ENCODE measurements at regions not wholly inside any gene's neighbourhood (a gene's known extent, or its start where the extent isn't known, plus 50 kb on each side); places are given as distances from the start of the nearest gene placed in this dataset.

DNA sequence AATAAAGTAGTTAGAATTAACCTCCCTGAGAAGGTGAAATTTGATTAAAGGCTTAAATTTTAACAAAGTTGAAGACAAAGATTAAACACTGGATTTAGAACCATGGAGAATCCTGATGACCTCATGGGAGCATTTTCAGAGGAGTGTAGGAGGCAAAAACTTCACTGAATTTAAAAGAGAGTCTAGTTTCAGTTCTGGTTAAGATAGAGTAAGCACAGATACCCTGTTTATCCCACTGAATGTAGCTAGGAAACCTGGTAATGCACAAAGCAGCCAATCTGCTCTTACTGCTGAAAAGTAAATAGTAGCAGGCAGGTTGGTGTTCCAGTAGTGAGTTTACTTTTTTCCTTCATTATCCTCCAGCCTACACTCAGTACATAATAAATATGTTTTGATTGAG lies 654.9 kb upstream of the SYT4 start:
- ATAC-seq (ENCODE audit: insufficient read depth, low FRiP score) (no peak), DNase-seq (peak in 2 of 3 donors; percentile 22 to 29)
- Histone ChIP-seq H3K4me1 (ENCODE audit: control insufficient read depth in 5 of 5, insufficient read depth in 5 of 5, low read length in 5 of 5) (peaks cover 0 to 33% (median 8%) of the 10 kb centered on the region in 5 donors), H3K36me3 (ENCODE audit: control insufficient read depth in 4 of 4, insufficient read depth in 4 of 4, low read length in 4 of 4) (no peaks in the 10 kb centered on the region), H3K9ac (ENCODE audit: insufficient read depth in 1 of 2, low read length in 2 of 2) (no peak overlapping the region), H3K27me3 (ENCODE audit: control insufficient read depth in 3 of 3, insufficient read depth in 3 of 3, low read length in 2 of 3) (no peaks in the 10 kb centered on the region), H3K4me3 (no peak overlapping the region), H3K27ac (ENCODE audit: low read depth in 1 of 2, low read length in 1 of 2) (peak overlapping the region in 1 of 2 donors; percentile 16), H3K9me3 (ENCODE audit: control insufficient read depth in 4 of 4, insufficient read depth in 3 of 4, low read length in 3 of 4) (no peaks in the 10 kb centered on the region)
- TF ChIP-seq, protein P1, sequence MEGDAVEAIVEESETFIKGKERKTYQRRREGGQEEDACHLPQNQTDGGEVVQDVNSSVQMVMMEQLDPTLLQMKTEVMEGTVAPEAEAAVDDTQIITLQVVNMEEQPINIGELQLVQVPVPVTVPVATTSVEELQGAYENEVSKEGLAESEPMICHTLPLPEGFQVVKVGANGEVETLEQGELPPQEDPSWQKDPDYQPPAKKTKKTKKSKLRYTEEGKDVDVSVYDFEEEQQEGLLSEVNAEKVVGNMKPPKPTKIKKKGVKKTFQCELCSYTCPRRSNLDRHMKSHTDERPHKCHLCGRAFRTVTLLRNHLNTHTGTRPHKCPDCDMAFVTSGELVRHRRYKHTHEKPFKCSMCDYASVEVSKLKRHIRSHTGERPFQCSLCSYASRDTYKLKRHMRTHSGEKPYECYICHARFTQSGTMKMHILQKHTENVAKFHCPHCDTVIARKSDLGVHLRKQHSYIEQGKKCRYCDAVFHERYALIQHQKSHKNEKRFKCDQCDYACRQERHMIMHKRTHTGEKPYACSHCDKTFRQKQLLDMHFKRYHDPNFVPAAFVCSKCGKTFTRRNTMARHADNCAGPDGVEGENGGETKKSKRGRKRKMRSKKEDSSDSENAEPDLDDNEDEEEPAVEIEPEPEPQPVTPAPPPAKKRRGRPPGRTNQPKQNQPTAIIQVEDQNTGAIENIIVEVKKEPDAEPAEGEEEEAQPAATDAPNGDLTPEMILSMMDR (IDR thresholded peaks at IDR 0.05; ENCODE audit: control extremely low read depth, extremely low read depth): no peak

DNA sequence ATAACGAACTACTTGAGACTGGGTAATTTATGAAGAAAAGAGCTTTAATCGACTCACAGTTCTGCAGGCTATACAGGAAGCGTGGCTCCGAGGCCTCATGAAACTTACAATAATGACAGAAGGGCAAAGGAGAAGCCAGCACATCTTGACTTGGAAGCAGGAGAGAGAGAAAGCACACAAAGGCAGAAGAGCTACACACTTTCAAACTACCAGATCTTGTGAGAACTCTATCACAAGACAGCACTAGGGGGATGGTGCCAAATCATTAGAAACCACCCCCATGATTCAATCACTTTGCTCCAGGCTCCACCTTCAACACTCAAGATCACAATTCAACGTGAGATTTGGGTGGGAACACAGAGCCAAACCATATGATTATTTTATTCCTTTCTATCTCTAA lies 655.9 kb upstream of the SYT4 start:
- Histone ChIP-seq H3K9me3 (ENCODE audit: control insufficient read depth in 4 of 4, insufficient read depth in 3 of 4, low read length in 3 of 4) (no peaks in the 10 kb centered on the region), H3K9ac (ENCODE audit: insufficient read depth in 1 of 2, low read length in 2 of 2) (no peak overlapping the region), H3K27me3 (ENCODE audit: control insufficient read depth in 3 of 3, insufficient read depth in 3 of 3, low read length in 2 of 3) (no peaks in the 10 kb centered on the region), H3K36me3 (ENCODE audit: control insufficient read depth in 4 of 4, insufficient read depth in 4 of 4, low read length in 4 of 4) (no peaks in the 10 kb centered on the region), H3K27ac (ENCODE audit: low read depth in 1 of 2, low read length in 1 of 2) (no peak overlapping the region), H3K4me3 (no peak overlapping the region), H3K4me1 (ENCODE audit: control insufficient read depth in 5 of 5, insufficient read depth in 5 of 5, low read length in 5 of 5) (peaks cover 0 to 33% (median 8%) of the 10 kb centered on the region in 5 donors)
- TF ChIP-seq, protein P1 (IDR thresholded peaks at IDR 0.05; ENCODE audit: control extremely low read depth, extremely low read depth): no peak
- DNase-seq: no peak
- WGBS, 2 donors: 80 to 90% methylated on average over 5 of the region's 5 CpGs
- no peak for ATAC-seq (ENCODE audit: insufficient read depth, low FRiP score)

DNA sequence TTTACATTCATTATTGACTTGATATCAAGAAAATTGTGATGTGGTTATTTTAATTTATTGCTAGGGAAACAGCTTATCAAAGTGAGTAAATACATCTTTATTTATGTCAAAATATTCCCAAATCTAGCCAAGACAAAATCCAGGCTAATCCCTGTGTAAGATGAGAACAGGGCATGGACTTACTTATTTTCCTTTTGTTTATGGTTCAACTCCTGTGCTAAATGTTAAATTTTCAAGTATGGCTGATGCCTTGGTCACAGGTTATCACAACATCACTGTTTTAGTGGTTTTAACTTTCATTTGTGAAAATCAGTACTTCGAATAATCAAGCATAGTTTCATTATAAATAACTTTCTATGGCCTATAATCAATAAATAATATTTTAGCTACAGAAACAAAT lies 657.0 kb upstream of the SYT4 start:
- ATAC-seq (ENCODE audit: insufficient read depth, low FRiP score) (no peak), DNase-seq (peak in 1 of 3 donors; percentile 58)
- WGBS, 2 donors: 70 to 83% methylated on average over 1 of the region's 1 CpG
- no peaks in the 10 kb centered on the region for H3K36me3 ChIP-seq (ENCODE audit: control insufficient read depth in 4 of 4, insufficient read depth in 4 of 4, low read length in 4 of 4)
- H3K27me3 ChIP-seq (ENCODE audit: control insufficient read depth in 3 of 3, insufficient read depth in 3 of 3, low read length in 2 of 3): no peaks in the 10 kb centered on the region
- H3K4me1 ChIP-seq (ENCODE audit: control insufficient read depth in 5 of 5, insufficient read depth in 5 of 5, low read length in 5 of 5): peaks cover 0 to 33% (median 8%) of the 10 kb centered on the region in 5 donors
- TF ChIP-seq, protein P1 (IDR thresholded peaks at IDR 0.05; ENCODE audit: control extremely low read depth, extremely low read depth): no peak
- H3K9ac ChIP-seq (ENCODE audit: insufficient read depth in 1 of 2, low read length in 2 of 2): no peak overlapping the region
- H3K4me3 ChIP-seq: no peak overlapping the region
- H3K27ac ChIP-seq (ENCODE audit: low read depth in 1 of 2, low read length in 1 of 2): no peak overlapping the region
- no peaks in the 10 kb centered on the region for H3K9me3 ChIP-seq (ENCODE audit: control insufficient read depth in 4 of 4, insufficient read depth in 3 of 4, low read length in 3 of 4)

DNA sequence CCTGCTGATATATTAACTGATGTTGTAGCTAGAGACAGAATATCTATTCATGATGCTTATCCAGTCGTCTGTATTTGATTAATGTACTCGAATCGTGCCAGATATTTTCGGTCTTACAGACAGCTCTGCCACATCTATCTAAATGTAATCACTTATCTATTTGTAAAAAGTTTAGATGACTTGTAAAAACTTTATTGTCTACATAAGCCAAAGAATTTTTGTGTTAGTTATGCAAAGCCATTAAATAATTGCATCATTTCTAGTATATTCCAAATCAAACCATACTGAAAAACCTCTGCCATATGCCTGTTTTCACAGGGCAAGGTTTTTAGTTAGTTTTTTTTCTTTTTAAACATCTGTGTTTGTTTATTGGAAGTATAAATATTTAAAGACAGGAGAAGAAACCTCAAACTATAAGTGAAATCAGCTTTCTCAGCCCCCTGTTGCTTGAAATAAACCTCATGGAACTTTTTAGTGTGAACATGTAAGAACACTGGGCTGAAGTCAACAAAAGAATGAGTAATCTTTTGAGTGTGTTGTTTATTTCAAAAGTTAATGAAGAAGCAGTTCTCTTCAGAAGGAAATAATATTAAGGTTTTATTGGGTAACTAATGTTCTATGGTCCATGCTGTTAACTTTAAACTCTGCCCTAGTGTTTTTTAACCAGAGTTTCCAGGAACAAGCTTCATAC lies 657.6 kb upstream of the SYT4 start:
- TF ChIP-seq, protein P1 (IDR thresholded peaks at IDR 0.05; ENCODE audit: control extremely low read depth, extremely low read depth): no peak
- Histone ChIP-seq H3K27me3 (ENCODE audit: control insufficient read depth in 3 of 3, insufficient read depth in 3 of 3, low read length in 2 of 3) (no peaks in the 10 kb centered on the region), H3K36me3 (ENCODE audit: control insufficient read depth in 4 of 4, insufficient read depth in 4 of 4, low read length in 4 of 4) (no peaks in the 10 kb centered on the region), H3K9ac (ENCODE audit: insufficient read depth in 1 of 2, low read length in 2 of 2) (no peak overlapping the region), H3K9me3 (ENCODE audit: control insufficient read depth in 4 of 4, insufficient read depth in 3 of 4, low read length in 3 of 4) (no peaks in the 10 kb centered on the region), H3K4me1 (ENCODE audit: control insufficient read depth in 5 of 5, insufficient read depth in 5 of 5, low read length in 5 of 5) (peaks cover 0 to 33% (median 8%) of the 10 kb centered on the region in 5 donors), H3K4me3 (no peak overlapping the region), H3K27ac (ENCODE audit: low read depth in 1 of 2, low read length in 1 of 2) (no peak overlapping the region)
- peak; percentile 38 to 99 (median 99) for DNase-seq
- 51 to 70% methylated on average over 4 of the region's 4 CpGs for WGBS, 2 donors
- ATAC-seq (ENCODE audit: insufficient read depth, low FRiP score): peak; percentile 27

Data from lung (tissue), 11 donors.